ENCODE measurements at regions not wholly inside any gene's neighbourhood (a gene's known extent, or its start where the extent isn't known, plus 50 kb on each side); places are given as distances from the start of the nearest gene placed in this dataset.

GRCh38 chr18:11494107-11494506 is 115.3 kb upstream of the SLC35G4 start:
- Histone ChIP-seq H4K20me1 (ENCODE audit: insufficient read depth, poor library complexity, severe bottlenecking) (no peaks in the 10 kb centered on the region), H3K27me3 (no peaks in the 10 kb centered on the region), H3K4me3 (no peak overlapping the region), H3K9me2 (replicated peaks; ENCODE audit: insufficient read depth) (no peaks in the 10 kb centered on the region), H2AFZ (no peak overlapping the region), H3K79me2 (no peaks in the 10 kb centered on the region), H3K4me2 (no peak overlapping the region), H3K36me3 (replicated peaks; ENCODE audit: insufficient read depth, low read depth) (no peaks in the 10 kb centered on the region), H3K27ac (no peak overlapping the region), H3K9me3 (ENCODE audit: low read depth) (no peaks in the 10 kb centered on the region), H3K4me1 (ENCODE audit: insufficient read depth) (no peaks in the 10 kb centered on the region)
- no peak for TF ChIP-seq CTCF (IDR thresholded peaks at IDR 0.05; ENCODE audit: poor library complexity)
- TF ChIP-seq EZH2 (IDR thresholded peaks at IDR 0.05; ENCODE audit: borderline replicate concordance) = no peak
- no peak for TF ChIP-seq EZH2phosphoT487 (IDR thresholded peaks at IDR 0.05; ENCODE audit: low read depth, severe bottlenecking, unreplicated experiment)
- DNase-seq (ENCODE audit: low spot score) = no peak

GRCh38 chr18:11489266-11489899 is 120.0 kb upstream of the SLC35G4 start:
- no peak for DNase-seq (ENCODE audit: low spot score)
- H3K9me3 ChIP-seq (ENCODE audit: low read depth) = no peaks in the 10 kb centered on the region
- no peak overlapping the region for H3K4me2 ChIP-seq
- no peaks in the 10 kb centered on the region for H3K4me1 ChIP-seq (ENCODE audit: insufficient read depth)
- H3K27me3 ChIP-seq = no peaks in the 10 kb centered on the region
- no peaks in the 10 kb centered on the region for H4K20me1 ChIP-seq (ENCODE audit: insufficient read depth, poor library complexity, severe bottlenecking)
- H3K27ac ChIP-seq = no peak overlapping the region
- no peaks in the 10 kb centered on the region for H3K79me2 ChIP-seq
- H3K4me3 ChIP-seq = no peak overlapping the region
- TF ChIP-seq EZH2phosphoT487 (IDR thresholded peaks at IDR 0.05; ENCODE audit: low read depth, severe bottlenecking, unreplicated experiment) (no peak), CTCF (IDR thresholded peaks at IDR 0.05; ENCODE audit: poor library complexity) (no peak), EZH2 (IDR thresholded peaks at IDR 0.05; ENCODE audit: borderline replicate concordance) (no peak)
- no peaks in the 10 kb centered on the region for H3K36me3 ChIP-seq (replicated peaks; ENCODE audit: insufficient read depth, low read depth)
- WGBS (ENCODE audit: low lambda C conversion rate, missing lambda C conversion rate) = 88% methylated on average over 4 of the region's 4 CpGs
- H3K9me2 ChIP-seq (replicated peaks; ENCODE audit: insufficient read depth) = no peaks in the 10 kb centered on the region
- H2AFZ ChIP-seq = no peak overlapping the region

DNA sequence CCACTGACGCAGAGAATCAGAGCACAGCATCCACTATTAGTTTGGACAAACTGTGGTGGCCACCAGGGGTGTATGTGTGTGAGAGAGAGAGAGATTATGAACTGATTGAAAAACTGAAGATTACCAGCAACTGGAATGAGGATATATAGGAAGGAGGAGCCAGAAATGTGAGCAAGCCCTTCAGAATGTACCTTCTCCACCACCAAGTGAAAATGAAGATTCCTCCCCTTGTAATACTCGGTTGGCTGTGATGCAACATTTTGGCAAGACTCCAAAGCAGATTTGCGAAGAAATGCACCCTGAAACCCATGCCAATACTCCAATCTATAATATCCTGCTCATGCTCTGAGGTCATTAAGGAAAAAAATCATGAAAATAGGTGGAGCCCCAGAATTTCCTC is 121.2 kb upstream of the SLC35G4 start:
- no peaks in the 10 kb centered on the region for H4K20me1 ChIP-seq (ENCODE audit: insufficient read depth, poor library complexity, severe bottlenecking)
- H3K9me3 ChIP-seq (ENCODE audit: low read depth) = no peaks in the 10 kb centered on the region
- H3K4me1 ChIP-seq (ENCODE audit: insufficient read depth) = no peaks in the 10 kb centered on the region
- DNase-seq (ENCODE audit: low spot score) = no peak
- H3K79me2 ChIP-seq = no peaks in the 10 kb centered on the region
- 81% methylated on average over 3 of the region's 3 CpGs for WGBS (ENCODE audit: low lambda C conversion rate, missing lambda C conversion rate)
- TF ChIP-seq CTCF (IDR thresholded peaks at IDR 0.05; ENCODE audit: poor library complexity) (no peak), EZH2 (IDR thresholded peaks at IDR 0.05; ENCODE audit: borderline replicate concordance) (no peak), EZH2phosphoT487 (IDR thresholded peaks at IDR 0.05; ENCODE audit: low read depth, severe bottlenecking, unreplicated experiment) (no peak)
- no peak overlapping the region for H3K4me3 ChIP-seq
- H3K4me2 ChIP-seq = no peak overlapping the region
- no peak overlapping the region for H2AFZ ChIP-seq
- no peaks in the 10 kb centered on the region for H3K36me3 ChIP-seq (replicated peaks; ENCODE audit: insufficient read depth, low read depth)
- H3K9me2 ChIP-seq (replicated peaks; ENCODE audit: insufficient read depth) = no peaks in the 10 kb centered on the region
- no peaks in the 10 kb centered on the region for H3K27me3 ChIP-seq
- H3K27ac ChIP-seq = no peak overlapping the region

DNA sequence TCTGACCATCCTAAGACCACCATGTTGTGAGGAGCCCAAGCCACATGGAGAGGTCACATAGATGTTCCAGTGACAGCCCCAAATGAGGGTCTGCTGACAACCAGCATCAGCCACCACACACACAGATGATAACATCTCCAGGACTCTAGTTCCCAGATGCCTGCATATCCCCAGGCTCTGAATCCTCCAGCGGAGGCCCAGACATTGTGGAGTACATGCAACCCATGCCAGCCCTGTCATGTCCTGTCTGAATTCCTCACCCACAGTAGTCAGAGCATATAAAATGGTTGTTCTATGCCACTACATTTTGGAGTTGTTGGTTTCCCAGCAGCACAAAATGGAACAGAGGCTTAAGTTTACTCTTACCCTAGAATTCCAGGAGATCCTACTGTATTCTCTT is 122.0 kb upstream of the SLC35G4 start:
- Histone ChIP-seq H3K9me3 (ENCODE audit: low read depth) (no peaks in the 10 kb centered on the region), H3K4me1 (ENCODE audit: insufficient read depth) (no peaks in the 10 kb centered on the region), H3K79me2 (no peaks in the 10 kb centered on the region), H3K27ac (no peak overlapping the region), H3K9me2 (replicated peaks; ENCODE audit: insufficient read depth) (no peaks in the 10 kb centered on the region), H3K4me2 (no peak overlapping the region), H3K4me3 (no peak overlapping the region), H3K27me3 (no peaks in the 10 kb centered on the region), H3K36me3 (replicated peaks; ENCODE audit: insufficient read depth, low read depth) (no peaks in the 10 kb centered on the region), H4K20me1 (ENCODE audit: insufficient read depth, poor library complexity, severe bottlenecking) (no peaks in the 10 kb centered on the region), H2AFZ (no peak overlapping the region)
- no peak for DNase-seq (ENCODE audit: low spot score)
- WGBS (ENCODE audit: low lambda C conversion rate, missing lambda C conversion rate) = 83% methylated on average over 1 of the region's 1 CpG
- TF ChIP-seq EZH2phosphoT487 (IDR thresholded peaks at IDR 0.05; ENCODE audit: low read depth, severe bottlenecking, unreplicated experiment) (no peak), CTCF (IDR thresholded peaks at IDR 0.05; ENCODE audit: poor library complexity) (no peak), EZH2 (IDR thresholded peaks at IDR 0.05; ENCODE audit: borderline replicate concordance) (no peak)

Measured in hepatocyte (in vitro differentiated cells).